A549 (cell line): ENCODE measurements at regions not wholly inside any gene's neighbourhood (a gene's known extent, or its start where the extent isn't known, plus 50 kb on each side); places are given as distances from the start of the nearest gene placed in this dataset.

Experiments used
- CEBPB ChIP-seq, 2 experiments: fragments of >200 bp in 1 of 2; sonication (Bioruptor Twin) in 1 of 2; formaldehyde crosslinking in 1 of 2; IDR thresholded peaks; 2 replicates each; pipeline ENCODE4 v1.6.1; 2012 to 2016
- CTCF ChIP-seq: fragments of >200 bp; sonication (Bioruptor Twin); formaldehyde crosslinking; IDR thresholded peaks from 3 replicates; pipeline ENCODE4 v1.5.1; 2016
- RAD21 ChIP-seq, 2 experiments: fragments of >200 bp in 1 of 2; sonication (Bioruptor Twin) in 1 of 2; formaldehyde crosslinking in 1 of 2; IDR thresholded peaks in 1 of 2; conservative IDR thresholded peaks in 1 of 2; 2 replicates in 1 of 2; 3 replicates in 1 of 2; pipeline ENCODE4 v1.6.1; 2012 to 2018; ENCODE audit warnings: inconsistent platforms in 1 of 2

DNA sequence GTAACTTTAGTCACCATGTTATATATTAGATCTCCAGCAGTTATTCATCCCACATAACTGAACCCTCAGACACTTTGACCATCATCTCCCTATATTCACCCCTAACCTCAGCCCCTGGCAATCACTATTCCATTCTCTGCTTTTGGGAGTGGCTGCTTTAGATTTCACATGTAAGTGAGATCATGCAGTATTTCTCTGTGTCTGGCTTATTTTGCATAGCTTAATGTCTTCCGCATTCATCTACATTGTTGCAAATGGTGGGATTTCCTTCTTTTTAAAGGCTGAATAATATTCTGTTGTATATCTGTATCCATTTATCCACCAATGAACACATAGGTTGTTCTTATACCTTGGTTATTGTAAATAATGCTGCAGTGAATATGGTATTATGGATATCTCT lies 411.6 kb upstream of the ZEB2 start:
- TF ChIP-seq RAD21 (conservative IDR thresholded peaks at IDR 0.05 in 1 of 2, IDR thresholded peaks at IDR 0.05 in 1 of 2) (no peak), CTCF (no peak), CEBPB (IDR thresholded peaks at IDR 0.05) (no peak)
